Suprapubic skin (tissue), 3 donors: ENCODE measurements at regions not wholly inside any gene's neighbourhood (a gene's known extent, or its start where the extent isn't known, plus 50 kb on each side); places are given as distances from the start of the nearest gene placed in this dataset.

Source experiments
- CTCF ChIP-seq, 2 donors: fragments of 200-600 bp in 1 of 2; fragments of 450-650 bp in 1 of 2; sonication (generic) in 1 of 2; IDR thresholded peaks; one replicate each; pipeline ENCODE4 v1.5.1; 2016 to 2019; ENCODE audit warnings: antibody characterized with exemption in 2 of 2, mild to moderate bottlenecking in 1 of 2, moderate library complexity in 1 of 2
- EP300 ChIP-seq: sonication (generic); formaldehyde crosslinking; IDR thresholded peaks from one replicate; pipeline ENCODE4 v1.6.1; 2017; ENCODE audit warnings: antibody characterized with exemption

GRCh38 chr4:74631338-74631737 is 163.0 kb downstream of the BTC start:
- no peak for TF ChIP-seq CTCF (IDR thresholded peaks at IDR 0.05)
- TF ChIP-seq EP300: no peak
